HG02938 (cell line): ENCODE measurements at regions not wholly inside any gene's neighbourhood (a gene's known extent, or its start where the extent isn't known, plus 50 kb on each side); places are given as distances from the start of the nearest gene placed in this dataset.

ENCODE experiments used
- ATAC-seq: cut with Tn5 transposase; IDR thresholded peaks from one replicate; pipeline ENCODE4 v1.9.1; 2021; ENCODE audit warnings: mild to moderate bottlenecking, moderate library complexity; ENCODE audit not compliant: unreplicated experiment

- no peak for ATAC-seq
Observed at GRCh38 chrX:107502316-107502715, 52.9 kb downstream of the FRMPD3 start.

DNA sequence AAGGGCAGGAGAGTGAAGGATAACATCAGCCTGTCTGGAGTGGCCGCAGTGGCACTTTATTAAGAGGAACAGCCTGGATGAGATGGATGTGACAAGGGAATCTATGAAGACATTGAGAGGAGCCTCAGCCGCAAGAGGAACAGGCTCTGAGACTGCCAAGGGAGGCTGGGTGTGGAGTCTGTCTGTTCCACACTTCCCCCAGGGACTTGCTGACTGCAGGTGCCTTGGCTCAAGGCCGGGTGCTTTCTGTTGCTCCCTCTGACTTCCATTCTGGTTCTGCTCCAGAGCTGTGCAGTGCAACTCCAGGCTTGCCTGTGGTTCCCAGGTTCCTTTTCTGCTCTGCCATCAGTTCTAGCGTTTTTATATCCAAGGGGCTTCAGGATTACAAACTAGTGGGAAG is 54.6 kb downstream of the FRMPD3 start:
- ATAC-seq: no peak

GRCh38 chrX:107505223-107505622 is 55.8 kb downstream of the FRMPD3 start:
- no peak for ATAC-seq

DNA sequence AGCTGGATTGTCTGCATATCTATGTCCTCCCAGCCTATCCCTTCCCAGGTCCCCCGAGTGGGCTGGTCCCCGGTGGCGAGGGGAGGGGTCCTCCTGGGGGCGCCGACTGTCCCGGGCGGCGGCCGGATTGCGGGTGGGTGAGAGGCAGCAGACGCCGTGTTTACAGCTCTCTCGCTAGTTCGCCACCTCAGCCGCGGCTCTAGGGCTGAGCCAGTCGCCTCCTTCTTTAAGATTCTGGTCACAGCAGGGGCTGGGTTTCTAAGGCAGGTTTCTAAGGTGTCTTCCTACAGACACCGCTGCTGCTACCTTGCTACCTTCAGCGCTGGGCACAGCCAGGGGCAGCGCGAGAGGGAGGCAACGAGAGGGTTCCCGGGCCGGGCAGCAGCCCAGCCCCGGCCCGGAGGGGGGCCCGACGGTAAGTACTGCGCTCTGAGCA is 57.2 kb downstream of the FRMPD3 start:
- ATAC-seq: no peak

DNA sequence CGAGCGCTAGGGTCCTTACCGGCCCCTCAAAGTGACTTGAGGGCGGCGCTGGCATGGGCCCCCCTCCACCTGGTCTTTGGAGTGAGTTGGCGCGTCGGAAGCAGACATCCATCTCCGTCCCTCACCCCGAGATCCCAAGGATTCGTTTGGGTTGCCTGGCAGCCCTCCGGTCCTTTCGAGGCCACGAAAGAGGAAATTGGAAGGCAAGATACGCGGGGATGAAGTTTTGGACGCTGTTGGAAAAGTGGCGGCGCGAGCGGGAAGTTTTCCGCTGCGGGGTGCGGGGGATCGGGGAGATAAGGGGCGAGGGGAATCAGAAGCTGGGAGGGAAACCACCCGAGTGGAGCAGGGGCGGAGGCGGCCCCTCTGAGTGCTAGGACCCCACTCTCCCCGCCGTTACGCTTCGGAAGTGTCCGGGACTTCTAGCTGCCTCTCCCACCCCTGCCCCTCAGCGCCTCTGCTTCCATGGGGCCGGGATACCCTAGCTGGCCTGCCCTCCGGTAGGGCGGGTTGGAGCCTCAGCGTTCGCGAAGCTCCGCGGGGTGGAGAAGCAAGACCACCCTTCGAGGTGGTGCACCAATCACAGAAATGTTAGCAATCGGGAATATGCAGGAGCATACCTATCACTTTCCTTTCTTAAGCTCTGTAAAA is 57.8 kb downstream of the FRMPD3 start:
- no peak for ATAC-seq

GRCh38 chrX:107507744-107508117 is 58.3 kb downstream of the FRMPD3 start:
- ATAC-seq: no peak

DNA sequence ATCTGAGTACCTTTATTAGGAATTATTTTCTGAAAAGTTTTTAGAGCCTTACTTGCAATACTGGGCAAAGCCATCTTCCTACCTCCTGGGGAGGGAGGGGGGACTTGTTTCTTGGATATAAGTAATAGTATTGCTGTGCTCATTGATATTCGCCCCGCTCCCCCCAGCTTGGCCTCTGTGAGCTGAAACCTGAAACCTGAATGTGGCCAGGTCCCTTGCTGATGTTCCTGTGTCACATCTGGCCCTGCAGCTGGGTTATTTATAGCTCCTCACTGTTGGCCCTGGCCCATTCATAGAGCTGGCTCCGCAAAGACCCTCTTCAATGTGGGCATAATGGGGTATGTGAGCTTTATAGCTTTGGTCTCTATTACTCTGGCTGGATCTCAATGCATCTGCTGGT is 59.5 kb downstream of the FRMPD3 start:
- ATAC-seq: no peak

GRCh38 chrX:107514944-107515343 is 65.5 kb downstream of the FRMPD3 start:
- no peak for ATAC-seq

DNA sequence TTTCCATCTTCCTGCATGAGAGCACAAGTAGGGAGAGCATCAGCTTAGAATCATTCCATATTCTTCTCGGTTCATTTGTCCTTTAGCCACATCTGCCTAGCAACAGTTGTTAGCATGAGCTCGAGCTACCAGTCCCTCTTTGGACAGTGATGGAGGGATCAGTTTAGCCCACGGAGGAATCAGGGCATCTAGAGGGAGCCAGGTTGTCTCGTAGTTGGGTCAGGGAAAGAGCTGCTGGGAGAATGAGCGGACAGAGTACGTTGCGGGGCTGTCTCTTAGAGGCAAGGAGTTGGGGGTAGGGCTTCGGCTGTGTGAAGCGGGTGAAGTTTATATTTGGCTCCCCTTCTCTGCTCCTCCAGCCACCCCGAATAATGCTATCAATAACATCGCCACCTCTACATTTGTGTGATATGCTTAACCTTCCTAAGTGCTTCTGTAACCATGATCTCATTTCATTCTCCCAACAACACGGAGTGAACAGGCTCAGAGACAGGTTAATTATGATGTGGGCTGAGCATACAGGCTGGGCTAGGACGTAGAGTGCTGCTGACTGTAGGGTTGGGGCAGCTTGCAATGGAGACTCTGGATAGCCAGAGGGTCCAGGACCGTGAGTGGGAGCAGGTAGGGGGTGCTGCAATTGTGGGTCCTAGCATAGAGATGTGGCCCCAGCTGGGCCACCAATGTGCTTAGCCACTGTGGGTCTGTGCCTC is 72.6 kb downstream of the FRMPD3 start:
- no peak for ATAC-seq

DNA sequence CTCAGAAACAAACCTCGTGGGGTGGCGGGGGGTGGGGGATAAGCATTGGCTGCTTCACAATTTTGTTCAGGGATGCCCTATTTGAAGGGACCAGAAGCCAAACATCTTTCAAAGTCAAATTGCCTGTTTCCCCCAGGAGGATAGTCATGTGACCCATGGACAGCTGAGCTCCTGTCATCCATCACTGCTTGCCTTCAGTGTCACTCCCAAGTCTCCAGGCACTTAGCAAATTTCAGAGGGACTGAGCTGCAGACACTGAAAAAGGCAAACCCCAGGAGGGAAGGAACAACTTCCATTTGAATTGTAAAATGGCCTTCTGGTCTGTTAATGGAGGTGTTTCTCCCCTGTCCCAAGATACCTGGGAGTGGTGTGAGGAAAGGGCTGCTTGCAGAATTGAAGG is 73.4 kb downstream of the FRMPD3 start:
- no peak for ATAC-seq

DNA sequence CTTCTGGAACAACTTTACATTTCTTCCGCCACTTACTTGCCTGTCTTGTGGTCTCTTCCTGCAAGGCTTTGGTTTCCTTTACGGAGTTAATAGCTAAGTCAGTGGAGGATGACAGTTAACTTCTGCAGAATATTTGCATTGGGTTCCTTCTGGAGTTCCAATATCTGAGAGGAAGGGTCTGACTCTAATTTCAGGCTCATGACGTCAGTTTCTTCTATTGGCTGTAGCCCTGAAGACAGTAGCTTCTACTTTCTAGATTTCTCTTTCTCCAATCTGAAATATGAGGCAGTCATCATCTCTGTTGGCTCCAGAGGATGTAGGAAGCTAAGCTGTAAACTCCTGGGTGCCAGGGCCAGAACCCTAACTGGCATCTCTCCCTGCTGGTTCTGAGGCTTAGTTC is 76.7 kb downstream of the FRMPD3 start:
- ATAC-seq: no peak

DNA sequence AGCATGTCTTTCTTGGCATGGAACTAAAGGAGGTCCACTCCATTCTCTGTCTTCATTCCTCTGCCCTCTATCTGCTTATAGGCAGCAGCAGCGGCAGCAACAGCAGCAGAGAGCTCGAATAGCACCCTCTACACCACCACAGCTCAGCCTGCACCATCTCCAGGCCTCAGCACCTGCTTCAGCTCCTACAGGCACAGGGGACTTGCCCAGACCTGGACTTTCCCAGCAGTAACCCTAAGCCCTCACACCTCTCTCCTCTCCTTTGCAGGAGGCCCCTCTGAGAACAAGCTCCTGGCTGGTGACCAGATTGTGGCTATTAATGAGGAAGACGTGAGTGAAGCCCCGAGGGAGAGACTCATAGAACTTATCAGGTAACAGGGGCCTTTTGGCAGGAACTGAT is 80.7 kb downstream of the FRMPD3 start:
- ATAC-seq: no peak

DNA sequence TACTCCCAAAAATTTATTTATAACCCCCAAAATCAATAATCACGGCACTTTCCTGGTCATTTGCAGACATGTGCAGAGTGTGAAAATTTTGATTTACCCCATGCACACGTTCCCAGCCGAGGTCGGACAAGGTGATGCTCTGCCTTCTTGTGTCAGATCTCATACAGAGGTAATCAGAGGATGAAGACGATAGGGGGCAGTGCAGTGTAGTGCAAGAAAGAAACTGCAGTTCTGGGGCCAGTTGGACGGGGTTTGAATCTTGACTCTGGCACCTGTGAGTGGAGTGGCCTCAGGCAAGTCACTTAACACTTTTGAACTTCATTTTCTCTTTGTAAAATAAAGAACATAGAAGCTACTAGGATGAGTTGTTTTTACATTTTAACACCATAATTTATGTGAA is 88.4 kb downstream of the FRMPD3 start:
- ATAC-seq: no peak

DNA sequence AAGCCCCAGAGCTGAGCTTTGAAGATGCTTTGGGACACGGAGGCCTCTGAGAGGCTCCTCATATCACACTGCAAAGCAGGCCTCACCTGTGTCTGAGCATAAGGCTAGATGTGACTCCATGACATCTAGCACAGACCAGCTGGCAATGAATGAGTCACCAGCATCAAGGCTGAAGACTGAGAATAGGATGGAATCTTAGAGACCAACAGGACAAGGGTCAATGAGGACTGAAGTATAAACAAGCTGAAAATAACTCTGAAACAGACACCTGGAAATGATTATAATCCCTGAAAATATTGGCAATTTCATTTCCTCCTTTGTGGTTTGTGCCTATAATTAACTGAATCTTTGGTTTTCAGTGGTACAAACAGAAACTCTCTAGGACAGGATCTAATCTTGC is 87.1 kb upstream of the PRPS1 start:
- no peak for ATAC-seq

DNA sequence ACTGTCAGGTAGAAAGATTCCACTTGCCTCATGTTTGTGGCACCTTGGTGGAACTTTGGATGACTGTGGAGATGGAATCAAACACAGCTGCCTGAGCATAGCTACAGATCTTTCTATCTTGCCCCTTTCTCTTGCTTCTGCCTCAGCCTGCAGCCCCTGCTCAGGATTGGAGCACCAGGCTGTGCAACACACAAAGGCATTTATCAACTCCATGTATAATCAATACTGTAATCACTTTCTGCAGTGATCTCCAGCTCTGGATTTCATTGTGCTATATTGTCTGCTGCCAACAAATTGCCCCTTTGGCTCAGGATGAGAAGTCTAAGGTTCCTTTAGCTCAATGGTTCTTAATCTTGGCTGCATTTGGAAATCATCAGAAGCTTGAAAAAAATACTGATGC is 86.3 kb upstream of the PRPS1 start:
- no peak for ATAC-seq

- ATAC-seq: no peak
Observed at GRCh38 chrX:107542500-107542899, 85.8 kb upstream of the PRPS1 start.

- ATAC-seq: no peak
Observed at GRCh38 chrX:107547621-107548020, 80.7 kb upstream of the PRPS1 start.

- no peak for ATAC-seq
Observed at GRCh38 chrX:107548775-107549174, 79.5 kb upstream of the PRPS1 start.

DNA sequence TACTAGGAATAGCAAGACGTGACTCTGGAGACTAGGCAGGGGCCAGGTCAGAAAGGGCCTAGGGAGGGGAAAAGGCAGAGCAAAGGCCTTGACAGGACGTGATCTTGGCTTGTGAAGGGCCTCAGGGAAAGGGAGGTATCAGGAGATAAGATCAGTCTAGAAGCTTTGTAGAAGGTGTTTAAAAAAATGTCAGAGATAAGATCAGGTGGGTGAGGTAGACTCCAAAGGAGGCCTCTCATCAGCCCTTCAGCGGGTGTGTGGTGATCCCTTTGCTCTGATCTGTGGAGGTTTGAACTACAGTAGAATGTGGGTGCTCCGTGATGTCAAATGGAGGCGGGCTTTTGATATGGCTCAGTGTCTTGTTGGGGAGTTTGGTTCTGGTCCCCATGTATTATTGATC is 78.8 kb upstream of the PRPS1 start:
- no peak for ATAC-seq

DNA sequence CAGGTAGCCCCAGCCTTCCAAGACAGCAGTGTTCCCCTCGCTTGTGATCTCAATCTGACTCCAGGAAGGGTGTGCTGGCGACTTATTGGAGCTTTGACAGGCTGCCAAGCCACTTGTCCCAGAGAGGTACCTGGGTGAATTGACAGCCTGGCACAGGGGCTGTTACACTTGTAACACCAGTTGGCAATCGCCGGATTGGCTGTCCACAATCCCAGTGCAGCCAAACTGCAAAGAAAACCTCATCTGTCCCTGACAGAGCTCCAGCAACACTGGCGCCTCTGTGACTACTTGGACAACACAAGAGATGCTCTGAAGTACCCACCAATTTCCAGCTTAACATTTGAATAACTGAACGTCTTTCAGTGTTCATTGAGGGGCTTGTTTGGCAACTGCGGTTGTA is 76.8 kb upstream of the PRPS1 start:
- ATAC-seq: no peak

GRCh38 chrX:107552930-107553329 is 75.4 kb upstream of the PRPS1 start:
- ATAC-seq: no peak

DNA sequence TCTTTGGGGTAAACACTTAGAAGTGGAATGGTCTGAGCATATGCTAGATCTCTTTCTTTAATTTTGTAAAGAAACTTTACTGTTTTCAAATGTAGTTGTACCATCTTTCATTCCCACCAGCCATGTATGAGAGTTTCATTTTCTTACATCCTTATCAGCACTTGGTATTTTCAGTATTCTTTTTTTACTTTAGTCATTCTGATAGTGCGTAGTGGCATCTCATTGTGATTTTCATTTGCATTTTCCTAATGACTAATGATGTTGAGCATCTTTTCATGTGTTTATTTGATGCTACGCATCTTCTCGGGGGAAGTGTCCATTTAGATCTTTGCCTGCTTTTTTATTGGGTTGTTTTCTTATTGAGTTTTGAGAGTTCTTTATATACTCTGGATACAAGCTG is 71.3 kb upstream of the PRPS1 start:
- no peak for ATAC-seq

DNA sequence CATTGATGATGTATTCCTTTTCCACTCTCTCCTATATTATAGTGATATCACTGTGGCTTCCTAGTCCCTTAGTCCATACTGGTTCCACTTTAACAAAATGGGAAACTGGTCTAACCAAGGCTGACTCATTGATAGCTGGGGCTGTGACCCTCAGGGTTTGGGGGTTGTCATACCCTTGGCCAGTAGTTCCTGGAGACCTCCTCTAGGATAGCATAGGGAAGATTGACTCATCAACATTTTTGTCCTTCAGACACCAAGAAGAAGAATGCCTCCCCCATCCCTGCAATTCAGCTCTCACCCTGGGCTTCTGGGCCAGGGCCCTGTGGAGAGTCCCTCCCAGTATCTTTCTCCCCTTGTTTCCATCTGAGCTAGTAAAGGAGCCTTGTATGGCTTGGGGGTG is 68.8 kb upstream of the PRPS1 start:
- ATAC-seq: no peak
